AG09319 (cell line): ENCODE measurements at regions not wholly inside any gene's neighbourhood (a gene's known extent, or its start where the extent isn't known, plus 50 kb on each side); places are given as distances from the start of the nearest gene placed in this dataset.

Source experiments
- DNase-seq: peaks from one replicate; pipeline ENCODE4 v3.0.0-alpha.2; 2010; ENCODE audit warnings: low read depth; ENCODE audit errors: extremely low read depth
- TF ChIP-seq, protein P1 (sequence below): IDR thresholded peaks from 2 replicates; pipeline ENCODE4 v1.5.1; 2011; ENCODE audit warnings: low read depth, mild to moderate bottlenecking, inconsistent platforms, low read length, moderate library complexity

GRCh38 chr1:14245954-14246353 lies 352.5 kb upstream of the KAZN start:
- no peak for DNase-seq
- TF ChIP-seq, protein P1, sequence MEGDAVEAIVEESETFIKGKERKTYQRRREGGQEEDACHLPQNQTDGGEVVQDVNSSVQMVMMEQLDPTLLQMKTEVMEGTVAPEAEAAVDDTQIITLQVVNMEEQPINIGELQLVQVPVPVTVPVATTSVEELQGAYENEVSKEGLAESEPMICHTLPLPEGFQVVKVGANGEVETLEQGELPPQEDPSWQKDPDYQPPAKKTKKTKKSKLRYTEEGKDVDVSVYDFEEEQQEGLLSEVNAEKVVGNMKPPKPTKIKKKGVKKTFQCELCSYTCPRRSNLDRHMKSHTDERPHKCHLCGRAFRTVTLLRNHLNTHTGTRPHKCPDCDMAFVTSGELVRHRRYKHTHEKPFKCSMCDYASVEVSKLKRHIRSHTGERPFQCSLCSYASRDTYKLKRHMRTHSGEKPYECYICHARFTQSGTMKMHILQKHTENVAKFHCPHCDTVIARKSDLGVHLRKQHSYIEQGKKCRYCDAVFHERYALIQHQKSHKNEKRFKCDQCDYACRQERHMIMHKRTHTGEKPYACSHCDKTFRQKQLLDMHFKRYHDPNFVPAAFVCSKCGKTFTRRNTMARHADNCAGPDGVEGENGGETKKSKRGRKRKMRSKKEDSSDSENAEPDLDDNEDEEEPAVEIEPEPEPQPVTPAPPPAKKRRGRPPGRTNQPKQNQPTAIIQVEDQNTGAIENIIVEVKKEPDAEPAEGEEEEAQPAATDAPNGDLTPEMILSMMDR = no peak

- TF ChIP-seq, protein P1 = no peak
- no peak for DNase-seq
Observed at GRCh38 chr1:14246471-14246870, 352.0 kb upstream of the KAZN start.

DNA sequence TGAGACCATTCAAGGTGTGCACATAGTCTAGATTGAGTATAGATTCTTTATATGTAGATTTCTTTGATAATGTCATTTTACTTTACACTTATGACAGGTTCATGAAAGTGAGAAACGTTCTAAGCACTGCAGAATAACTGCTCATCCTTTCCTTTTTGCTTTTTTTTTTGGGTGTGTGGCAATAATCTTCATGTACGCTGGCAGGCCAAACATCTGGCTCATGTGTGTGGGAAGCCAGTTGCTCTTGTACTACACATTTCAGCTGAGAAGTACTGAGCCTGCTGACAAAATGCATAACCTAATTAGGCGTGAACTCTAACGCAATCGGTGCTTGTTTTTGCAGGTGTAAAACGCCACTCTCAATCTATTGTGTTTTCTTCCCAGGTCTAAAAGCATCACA lies 350.8 kb upstream of the KAZN start:
- TF ChIP-seq, protein P1 = no peak
- DNase-seq = no peak

DNA sequence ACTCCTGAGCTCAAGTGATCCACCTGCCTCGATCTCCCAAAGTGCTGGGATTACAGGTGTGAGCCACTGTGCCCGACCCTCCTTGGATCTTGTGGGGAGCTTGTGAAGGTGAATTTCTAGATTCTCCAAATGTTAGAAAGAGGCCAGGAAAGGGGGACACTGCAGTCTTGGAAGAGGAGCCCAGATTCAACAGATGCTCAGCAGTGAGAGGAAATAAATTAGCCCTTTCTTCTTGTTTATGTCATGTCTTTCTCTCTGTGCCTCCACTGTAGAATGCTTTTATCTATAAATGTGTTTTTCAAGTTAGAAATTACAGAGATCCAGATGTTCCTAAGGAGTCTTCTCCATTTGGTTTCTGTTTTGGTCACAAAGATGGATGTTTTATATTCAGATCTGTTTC lies 346.6 kb upstream of the KAZN start:
- no peak for DNase-seq
- TF ChIP-seq, protein P1 = no peak

- TF ChIP-seq, protein P1 = no peak
- DNase-seq = no peak
Observed at GRCh38 chr1:14253676-14254075, 344.8 kb upstream of the KAZN start.

GRCh38 chr1:14254251-14254650 lies 344.2 kb upstream of the KAZN start:
- TF ChIP-seq, protein P1 = no peak
- DNase-seq = no peak

DNA sequence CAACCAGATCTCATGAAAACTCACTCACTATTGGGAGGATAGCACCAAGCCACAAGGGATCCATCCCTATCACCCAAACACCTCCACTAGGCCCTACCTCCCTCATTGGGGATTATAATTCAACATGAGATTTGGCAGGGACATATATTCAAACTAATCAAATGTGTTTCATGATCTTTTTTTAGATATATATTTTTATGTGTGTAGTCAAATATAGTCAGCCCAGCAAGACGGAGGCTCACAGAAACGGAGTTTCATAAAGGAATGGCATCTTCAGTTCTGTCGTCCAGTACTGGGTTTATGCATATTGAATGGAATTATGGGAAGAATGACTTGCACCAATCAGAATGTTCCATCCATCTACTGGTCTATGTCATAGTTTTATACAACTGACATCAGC lies 343.3 kb upstream of the KAZN start:
- TF ChIP-seq, protein P1 = no peak
- DNase-seq = no peak
